ENCODE measurements at regions not wholly inside any gene's neighbourhood (a gene's known extent, or its start where the extent isn't known, plus 50 kb on each side); places are given as distances from the start of the nearest gene placed in this dataset.

DNA sequence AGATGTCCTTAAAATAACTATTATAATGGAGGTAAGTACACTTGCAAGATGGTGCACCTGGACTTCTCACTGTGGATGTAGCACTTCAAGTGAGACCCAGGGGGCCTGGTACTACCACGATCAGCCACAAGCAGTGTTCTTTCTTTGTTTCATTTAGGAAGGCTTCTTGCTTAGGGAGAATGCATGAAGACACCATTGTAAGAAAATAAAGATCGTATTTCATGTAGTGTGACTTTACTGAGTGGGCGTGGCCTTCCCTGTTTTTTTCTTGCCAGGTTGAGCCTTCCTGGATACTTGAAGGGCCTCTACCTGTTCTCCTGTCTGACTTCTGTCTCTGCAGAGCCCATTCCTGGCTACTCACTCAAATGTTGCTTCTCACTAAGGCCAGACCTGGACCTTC is 615.6 kb upstream of the SOX11 start:
- TF ChIP-seq CTCF (conservative IDR thresholded peaks at IDR 0.05) = no peak
- TF ChIP-seq EZH2 (IDR thresholded peaks at IDR 0.05; ENCODE audit: low read depth) = no peak
